NK-92 treated with Interleukin-12 subunit alpha and Interleukin-12 subunit beta, amount 100 ng/mL, for 24 hours (cell line): ENCODE measurements at regions not wholly inside any gene's neighbourhood (a gene's known extent, or its start where the extent isn't known, plus 50 kb on each side); places are given as distances from the start of the nearest gene placed in this dataset.
"Not testable (repeated sequence)": the region's sequence is repeated elsewhere in the genome, so short reads cannot be mapped to it uniquely, and the experiment has no call there.

Source experiments
- DNase-seq: peaks from one replicate; lab custom pipeline; 2025; lab: John Stamatoyannopoulos, UW

DNA sequence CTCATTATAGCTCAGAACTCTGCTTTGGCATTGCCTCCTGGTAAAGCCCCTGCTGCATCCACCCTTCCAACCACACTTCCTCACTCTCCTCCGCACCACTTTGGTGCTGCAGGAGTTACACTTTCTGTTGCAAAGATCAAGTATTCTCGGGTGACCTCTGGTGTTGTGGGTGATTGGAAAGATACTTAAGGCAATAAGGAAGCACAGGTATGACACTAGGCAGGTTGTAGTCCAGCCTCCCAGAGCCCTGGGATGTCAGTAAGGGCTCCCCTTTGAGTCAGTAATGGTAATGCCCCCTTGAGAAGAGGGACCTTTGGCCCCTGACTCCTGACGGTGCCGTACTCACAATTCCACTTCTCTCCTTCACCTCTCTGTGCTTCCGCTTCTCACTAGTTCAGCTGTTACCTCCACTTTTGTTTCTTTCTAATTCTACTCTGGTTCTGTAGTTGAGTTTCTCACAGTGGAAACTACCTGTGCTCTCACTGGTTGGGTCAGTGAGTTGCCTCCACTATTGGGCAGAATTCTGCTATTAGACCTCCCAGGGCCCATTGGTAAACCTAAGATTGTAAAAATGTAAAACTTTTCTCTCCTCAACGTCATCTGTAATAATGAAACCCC is 350.0 kb downstream of the GOLGA6L6 start:
- DNase-seq, result not testable (repeated sequence)

DNA sequence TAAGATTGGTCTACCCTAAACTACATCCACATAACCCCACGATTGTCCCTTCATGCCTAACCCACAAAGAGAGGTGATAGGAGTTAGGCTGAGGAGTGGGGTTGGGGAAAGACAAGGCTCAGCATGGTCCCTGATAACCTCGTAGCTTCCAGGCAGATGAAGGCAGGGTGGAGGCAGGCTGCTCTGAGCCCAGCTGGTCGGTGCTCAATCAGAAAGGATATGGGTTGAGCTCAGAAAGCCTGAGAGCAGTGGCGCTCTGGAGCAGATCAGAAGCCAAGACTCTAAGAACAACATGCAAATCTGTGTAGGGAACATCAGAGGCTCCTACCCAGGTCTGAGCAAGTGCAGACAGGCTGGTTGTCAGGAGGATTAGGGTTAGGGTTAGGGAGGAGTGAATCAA is 353.0 kb downstream of the GOLGA6L6 start:
- DNase-seq, result not testable (repeated sequence)

DNA sequence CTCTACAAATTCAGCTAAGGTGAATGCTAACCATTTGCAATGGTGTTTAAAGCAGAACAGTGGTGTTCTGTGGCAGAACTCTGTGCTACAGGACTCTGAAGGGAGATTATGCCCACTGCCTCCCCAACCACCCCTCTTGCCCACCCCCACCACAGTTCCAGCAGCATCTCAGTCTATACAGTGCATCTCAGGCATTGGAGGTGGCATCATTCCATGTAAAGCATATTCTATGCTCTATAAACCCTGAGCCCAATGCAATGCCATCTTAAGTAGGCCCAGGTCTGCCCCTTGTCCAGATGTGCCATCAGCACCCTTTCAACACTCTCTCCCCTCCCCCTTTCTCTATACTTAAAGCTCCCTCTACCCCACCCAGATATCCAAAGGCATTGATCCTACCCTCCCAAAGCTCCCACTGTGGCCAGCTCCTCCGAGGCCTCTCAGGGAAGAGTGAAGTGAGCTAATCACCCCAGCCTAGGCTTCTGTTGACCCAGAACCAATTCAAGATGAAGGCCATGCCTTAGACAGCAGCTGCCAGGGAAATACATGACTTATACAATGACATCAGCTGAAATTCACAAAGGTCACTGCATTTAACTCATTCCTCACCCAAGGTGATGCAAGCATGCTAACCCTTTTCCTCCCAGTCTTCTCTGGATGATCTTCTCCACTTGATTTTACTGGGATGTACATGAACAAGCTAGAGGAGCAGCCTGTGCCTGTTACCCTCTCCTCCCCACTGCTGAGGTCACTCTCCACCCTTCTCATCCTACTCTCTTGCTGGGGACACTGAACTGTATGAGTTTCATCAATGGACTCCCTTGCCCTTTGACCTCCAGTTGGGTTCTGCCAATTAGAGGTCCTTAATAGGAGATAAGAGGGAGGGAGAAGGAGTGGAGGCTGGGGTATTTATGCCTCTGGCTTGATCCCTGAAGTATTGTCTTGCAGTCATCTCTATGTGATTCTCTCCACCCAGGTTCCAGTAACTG is 353.9 kb downstream of the GOLGA6L6 start:
- not testable (repeated sequence) for DNase-seq

DNA sequence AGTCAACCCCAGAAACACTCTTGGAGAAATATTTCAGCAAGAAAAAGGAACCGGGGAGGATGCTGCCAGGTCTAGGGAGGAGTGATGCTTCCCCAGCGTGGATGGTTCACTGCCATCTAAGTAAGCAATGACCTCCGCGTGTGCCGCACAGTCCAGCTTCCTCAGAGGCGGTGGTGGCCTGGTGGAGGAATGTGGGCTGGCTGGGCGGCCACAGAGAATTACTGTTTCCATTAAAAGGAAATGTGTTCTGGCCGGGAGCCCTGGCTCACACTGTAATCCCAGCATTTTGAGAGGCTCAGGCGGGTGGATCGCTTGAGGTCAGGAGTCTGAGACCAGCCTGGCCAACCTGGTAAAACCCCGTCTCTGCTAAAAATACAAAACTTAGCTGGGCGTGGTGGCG is 356.7 kb downstream of the GOLGA6L6 start:
- not testable (repeated sequence) for DNase-seq

DNA sequence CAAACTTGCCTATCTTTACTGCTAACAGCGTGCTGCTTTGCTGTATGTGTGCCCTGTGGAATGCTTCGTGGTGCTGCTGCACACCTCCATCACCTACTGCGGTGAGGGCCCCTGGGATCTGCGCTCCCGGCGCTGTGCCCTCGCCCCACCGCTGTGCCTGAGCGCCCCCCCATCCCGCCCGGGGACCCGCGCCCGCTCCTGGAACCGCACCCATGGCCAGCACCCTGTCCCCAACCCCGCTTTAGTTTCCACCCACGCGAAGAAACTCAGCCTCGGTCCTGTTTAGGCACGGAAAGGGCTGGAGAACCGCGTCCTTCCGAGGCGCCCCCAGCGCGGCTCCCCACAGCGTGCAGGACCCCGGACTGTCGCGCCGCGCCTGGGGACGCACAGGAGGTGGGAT is 373.4 kb downstream of the GOLGA6L6 start:
- DNase-seq, result not testable (repeated sequence)

DNA sequence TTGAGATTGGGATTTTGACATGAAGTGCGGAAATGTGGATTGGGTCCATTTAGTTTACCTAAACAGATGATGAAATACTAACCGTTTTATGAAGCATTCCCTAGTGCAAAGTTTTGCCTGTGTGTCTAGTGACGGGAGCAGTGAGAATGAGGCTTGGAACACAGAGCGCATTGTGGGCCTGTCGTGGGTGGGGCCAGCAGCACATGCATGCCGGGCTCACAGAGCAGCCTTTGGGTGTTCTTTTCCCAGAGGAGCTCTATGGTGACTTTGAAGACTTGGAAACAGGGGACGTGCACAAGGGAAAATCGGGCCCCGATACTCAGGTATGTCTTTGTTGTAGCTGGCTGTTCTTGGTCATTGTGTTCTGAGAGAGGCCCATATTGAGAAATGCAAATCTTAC is 388.1 kb downstream of the GOLGA6L6 start:
- DNase-seq, result not testable (repeated sequence)

DNA sequence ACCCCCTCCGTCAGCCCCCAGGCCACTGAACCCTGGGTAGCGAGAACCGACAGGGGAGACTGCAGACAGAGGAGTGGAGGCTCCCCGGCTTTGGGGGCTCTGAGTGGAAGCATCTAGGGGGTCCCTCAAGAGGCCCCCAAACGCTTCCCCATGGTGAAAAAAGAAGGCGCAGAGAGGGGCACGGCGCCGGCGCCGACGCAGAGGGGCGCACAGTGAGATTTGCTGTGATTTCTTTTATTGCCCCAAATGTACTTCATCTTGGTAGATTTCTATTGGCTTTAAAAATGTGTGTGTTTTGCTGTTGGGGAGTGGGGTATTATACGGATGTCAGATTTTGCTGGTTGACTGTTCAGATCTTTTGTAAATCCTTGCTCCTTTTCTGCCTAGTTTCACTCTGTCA is 392.9 kb downstream of the GOLGA6L6 start:
- DNase-seq, result not testable (repeated sequence)

DNA sequence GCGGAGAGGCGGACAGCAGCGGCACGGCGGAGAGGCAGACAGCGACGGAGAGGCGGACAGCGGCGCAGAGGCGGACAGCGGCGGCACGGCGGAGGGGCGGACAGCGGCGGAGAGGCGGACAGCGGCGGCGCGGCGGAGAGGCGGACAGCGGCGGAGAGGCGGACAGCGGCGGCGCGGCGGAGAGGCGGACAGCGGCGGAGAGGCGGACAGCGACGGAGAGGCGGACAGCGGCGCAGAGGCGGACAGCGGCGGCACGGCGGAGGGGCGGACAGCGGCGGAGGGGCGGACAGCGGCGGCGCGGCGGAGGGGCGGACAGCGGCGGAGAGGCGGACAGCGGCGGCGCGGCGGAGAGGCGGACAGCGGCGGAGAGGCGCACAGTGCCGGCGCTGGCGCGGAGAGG is 393.6 kb downstream of the GOLGA6L6 start:
- DNase-seq, result not testable (repeated sequence)

DNA sequence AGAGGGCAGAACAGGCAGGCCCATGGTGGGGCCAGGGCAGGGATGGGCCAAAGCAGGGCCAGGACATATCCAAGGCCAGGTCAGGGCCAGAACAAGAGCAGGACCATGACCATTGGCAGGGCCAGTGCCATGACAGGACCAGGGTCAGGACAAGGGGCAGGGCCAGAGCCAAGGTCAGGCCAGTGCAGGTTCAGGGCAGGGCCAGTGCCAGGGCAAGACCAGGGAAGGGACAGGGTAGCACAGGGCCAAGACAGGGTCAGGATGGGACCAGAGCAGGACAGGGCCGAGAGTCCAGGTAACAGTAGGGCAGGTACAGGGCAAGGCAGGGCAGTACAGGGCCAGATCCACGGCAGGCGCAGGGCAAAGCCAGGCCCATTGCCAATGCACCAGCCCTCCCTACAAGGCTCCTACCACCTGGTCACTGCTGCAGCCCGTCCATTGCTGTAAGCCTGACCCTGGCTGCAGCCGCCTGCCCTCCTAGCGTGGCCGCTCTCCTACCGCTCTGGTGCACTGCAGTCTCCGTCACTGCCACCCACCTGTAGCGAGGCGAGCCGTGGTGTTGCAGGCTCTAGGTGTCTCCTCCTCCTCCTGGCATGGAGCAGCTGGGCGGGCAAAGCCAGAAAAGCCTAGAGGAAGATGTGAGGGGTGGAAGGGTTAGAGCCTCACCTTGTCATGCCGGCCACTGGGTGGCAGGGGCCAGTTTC is 397.1 kb downstream of the GOLGA6L6 start:
- not testable (repeated sequence) for DNase-seq

DNA sequence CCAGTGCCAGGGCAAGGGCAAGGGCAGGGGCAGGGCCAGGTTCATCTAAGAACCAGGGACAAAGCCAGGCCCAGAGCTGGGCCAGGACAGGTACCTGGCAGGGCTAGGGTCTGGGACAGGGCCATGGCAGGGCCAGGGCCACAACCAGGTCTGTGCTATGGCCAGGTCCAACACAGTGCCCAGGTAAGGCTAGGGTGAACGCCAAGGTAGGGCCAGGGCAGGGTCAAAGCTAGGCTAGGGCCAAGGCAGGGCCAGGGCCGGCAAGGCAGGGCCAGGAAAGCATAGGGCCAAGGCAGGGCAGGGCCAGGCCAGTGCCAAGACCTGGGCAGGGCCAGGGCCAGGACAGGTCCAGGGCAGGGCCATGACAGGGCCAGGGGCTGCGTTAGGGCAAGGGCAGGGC is 398.7 kb downstream of the GOLGA6L6 start:
- not testable (repeated sequence) for DNase-seq

DNA sequence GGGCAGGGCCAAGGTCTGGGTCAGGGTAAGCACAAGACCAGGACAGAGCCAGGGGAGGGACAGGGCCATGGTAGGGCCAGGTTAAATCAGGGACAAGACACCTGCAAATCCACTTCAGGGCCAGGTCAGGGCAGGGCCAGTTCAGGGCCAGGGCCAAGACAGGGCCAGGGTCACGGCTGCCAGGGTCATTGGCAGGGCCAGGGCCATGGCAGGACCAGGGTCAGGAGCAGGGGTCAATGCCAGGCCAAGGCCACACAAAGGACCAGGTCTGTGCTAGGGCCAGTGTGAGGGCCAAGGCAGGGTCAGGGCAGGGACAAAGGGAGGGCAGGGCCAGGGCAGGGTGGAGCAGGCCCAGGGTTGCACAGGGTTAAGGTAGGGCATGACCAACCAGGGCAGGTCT is 399.2 kb downstream of the GOLGA6L6 start:
- DNase-seq, result not testable (repeated sequence)

DNA sequence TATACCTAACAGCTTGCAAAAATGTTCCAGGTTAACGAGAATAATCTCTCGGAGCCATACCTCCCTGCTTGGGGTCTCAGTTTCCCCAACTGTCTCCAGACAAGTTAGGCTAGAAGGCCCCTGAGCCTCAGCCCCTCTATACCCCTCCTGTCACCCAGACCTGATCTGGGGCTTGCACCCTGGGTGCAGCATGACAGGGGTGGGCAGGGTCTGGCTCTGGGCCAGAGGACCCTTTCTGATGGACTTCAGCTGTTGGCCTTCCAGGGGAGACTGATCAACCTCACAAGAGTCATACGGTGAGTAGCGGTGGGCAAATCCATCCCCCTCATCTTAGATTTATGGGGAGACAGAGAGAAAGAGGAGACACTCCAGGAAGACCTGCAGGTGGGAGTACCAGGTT is 416.9 kb downstream of the GOLGA6L6 start:
- DNase-seq, result not testable (repeated sequence)

DNA sequence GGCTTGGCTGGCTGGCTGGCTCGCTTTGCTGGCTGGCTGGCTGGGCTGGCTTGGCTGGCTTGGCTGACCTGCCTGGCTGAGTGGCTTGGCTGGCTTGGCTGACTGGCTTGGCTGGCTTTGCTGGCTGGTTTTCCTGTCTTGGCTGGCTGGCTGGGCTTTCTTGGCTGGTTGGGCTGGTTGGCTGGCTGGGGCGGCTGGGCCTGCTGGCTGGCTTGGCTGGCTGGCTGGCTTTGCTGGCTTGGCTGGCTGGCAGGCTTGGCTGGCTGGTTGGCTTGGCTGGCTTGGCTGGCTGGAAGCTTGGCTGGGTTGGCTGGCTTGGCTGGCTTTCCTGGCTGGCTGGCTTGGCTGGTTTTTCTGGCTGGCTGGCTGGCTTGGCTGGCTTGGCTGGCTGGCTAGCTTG is 435.6 kb downstream of the GOLGA6L6 start:
- DNase-seq, result no peak

DNA sequence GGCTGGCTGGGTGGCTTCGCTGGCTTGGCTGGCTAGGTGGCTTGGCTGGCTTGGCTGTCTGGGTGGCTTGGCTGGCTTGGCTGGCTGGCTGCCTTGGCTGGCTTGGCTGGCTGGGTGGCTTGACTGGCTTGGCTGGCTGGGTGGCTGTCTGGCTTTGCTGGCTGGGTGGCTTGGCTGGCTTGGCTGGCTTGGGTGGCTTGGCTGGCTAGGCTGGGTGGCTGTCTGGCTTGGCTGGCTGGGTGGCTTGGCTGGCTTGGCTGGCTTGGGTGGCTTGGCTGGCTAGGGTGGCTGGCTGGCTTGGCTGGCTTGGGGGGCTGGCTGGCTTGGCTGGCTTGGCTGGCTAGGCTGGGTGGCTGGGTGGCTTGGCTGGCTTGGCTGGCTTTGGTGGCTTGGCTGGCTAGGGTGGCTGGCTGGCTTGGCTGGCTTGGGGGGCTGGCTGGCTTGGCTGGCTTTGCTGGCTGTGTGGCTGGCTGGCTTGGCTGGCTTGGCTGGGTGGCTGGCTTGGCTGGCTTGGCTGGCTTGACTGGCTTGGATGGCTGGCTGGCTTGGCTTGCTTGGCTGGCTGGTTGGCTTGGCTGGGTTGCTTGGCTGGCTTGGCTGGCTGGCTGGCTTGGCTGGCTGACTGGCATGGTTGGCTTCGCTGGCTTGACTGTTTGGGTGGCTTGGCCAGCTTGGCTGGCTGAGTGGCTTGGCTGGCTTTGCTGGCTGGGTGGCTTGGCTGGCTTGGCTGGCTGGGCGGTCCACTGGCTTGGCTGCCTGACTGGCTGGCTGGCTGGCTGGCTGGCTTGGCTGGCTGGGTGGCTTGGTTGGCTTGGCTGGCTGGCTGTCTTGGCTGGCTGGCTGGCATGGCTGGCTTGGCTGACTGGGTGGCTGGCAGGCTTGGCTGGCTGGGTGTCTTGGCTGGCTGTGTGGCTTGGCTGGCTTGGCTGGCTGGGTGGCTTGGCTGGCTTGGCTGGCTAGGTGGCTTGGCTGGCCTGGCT is 436.3 kb downstream of the GOLGA6L6 start:
- DNase-seq, result not testable (repeated sequence)

DNA sequence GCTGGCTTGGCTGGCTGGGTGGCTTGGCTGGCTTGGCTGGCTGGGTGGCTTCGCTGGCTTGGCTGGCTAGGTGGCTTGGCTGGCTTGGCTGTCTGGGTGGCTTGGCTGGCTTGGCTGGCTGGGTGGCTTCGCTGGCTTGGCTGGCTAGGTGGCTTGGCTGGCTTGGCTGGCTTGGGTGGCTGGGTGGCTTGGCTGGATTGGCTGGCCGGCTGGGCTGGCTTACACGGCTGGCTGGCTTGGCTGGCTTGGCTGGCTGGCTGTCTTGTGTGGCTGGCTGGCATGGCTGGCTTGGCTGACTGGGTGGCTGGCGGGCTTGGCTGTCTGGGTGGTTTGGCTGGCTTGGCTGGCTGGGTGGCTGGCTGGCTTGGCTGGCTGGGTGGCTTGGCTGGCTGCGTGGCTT is 437.0 kb downstream of the GOLGA6L6 start:
- not testable (repeated sequence) for DNase-seq

DNA sequence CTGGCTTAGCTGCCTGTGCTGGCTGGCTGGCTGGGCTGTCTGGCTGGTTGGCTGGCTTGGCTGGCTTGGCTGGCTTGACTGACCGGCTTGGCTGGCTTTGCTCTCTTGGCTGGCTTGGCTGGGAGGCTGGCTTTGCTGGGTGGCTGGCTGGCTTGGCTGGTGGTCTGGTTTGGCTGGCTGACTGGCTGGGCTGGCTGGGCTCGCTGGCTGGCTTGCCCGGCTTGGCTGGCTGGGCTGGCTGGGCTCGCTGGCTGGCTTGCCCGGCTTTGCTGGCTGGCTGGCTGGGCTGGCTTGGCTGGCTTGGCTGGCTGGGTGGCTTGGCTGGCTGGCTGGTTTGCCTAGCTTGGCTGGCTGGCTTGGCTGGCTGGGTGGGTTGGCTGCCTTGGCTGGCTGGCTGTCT is 438.7 kb downstream of the GOLGA6L6 start:
- not testable (repeated sequence) for DNase-seq

DNA sequence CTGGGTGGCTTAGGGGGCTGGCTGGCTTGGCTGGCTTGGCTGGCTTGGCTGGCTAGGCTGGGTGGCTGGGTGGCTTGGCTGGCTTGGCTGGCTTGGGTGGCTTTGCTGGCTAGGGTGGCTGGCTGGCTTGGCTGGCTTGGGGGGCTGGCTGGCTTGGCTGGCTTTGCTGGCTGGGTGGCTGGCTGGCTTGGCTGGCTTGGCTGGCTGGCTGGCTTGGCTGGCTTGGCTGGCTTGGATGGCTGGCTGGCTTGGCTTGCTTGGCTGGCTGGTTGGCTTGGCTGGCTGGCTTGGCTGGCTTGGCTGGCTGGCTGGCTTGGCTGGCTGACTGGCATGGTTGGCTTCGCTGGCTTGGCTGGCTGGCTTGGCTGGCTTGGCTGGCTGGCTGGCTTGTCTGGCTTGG is 439.4 kb downstream of the GOLGA6L6 start:
- not testable (repeated sequence) for DNase-seq

DNA sequence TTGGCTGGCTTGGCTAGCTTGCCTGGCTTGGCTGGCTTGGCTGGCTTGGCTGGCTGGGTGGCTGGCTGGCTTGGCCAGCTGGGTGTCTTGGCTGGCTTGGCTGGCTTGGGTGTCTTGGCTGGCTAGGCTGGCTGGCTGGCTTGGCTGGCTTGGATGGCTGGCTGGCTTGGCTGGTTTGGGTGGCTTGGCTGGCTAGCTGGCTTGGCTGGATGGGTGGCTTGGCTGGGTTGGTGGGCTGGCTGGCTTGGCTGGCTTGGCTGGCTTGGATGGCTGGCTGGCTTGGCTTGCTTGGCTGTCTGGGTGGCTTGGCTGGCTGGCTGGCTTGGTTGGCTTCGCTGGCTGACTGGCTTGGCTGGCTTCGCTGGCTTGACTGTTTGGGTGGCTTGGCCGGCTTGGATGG is 440.3 kb downstream of the GOLGA6L6 start:
- not testable (repeated sequence) for DNase-seq

DNA sequence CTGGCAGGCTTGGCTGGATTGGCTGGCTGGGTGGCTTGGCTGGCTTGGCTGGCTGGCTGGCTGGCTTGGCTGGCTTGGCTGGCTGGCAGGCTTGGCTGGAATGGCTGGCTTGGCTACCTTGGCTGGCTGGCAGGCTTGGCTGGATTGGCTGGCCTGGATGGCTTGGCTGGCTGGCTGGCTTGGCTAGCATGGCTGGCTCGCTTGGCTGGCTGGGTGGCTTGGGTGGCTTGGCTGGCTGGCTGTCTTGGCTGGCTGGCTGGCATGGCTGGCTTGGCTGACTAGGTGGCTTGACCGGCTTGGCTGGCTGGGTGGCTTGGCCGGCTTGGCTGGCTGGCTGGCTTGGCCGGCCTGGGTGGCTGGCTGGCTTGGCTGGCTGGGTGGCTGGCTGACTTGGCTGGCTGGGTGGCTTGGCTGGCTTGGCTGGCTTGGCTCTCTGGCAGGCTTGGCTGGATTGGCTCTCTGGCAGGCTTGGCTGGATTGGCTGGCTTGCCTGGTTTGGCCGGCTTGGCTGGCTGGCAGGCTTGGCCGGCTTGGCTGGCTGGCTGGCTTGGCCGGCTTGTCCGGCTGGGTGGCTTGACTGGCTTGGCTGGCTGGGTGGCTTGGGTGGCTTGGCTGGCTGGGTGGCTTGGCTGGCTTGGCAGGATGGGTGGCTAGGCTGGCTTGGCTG is 440.9 kb downstream of the GOLGA6L6 start:
- DNase-seq, result not testable (repeated sequence)

DNA sequence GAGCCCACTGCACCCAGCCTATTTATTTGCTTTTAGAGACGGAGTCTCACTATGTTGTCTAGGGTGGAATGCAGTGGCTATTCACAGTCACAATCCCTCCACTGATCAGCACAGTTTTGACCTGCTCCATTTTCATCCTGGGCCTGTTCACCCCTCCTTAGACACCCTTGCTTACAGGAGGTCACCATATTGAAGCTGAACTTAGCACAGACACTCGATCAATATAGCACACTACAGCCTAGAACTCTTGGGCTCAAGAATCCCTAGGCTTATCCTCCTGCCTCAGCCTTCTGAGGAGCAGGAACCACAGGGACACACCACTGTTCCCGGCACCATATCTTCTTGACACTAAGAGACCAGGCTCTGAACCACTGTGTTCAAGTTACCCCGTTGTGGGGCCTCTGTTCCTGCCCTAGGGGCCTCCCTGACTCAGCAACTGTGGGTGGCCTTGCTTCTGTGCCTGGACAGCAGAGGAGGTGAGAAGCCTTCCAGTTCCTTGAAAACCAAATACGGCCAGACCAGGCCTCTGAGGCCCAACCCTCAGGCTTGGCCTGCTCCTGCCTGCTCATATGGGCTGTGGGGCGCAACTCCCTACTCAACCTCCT is 445.8 kb downstream of the GOLGA6L6 start:
- not testable (repeated sequence) for DNase-seq
